LoVo (cell line): ENCODE measurements at regions not wholly inside any gene's neighbourhood (a gene's known extent, or its start where the extent isn't known, plus 50 kb on each side); places are given as distances from the start of the nearest gene placed in this dataset.

Source experiments
- DNase-seq: peaks from one replicate; pipeline ENCODE4 v3.0.0-alpha.2; 2016; ENCODE audit warnings: low spot score

- no peak for DNase-seq
Observed at GRCh38 chr20:11084508-11084907, 410.7 kb upstream of the JAG1 start.

- DNase-seq: no peak
Observed at GRCh38 chr20:11086970-11087369, 413.2 kb upstream of the JAG1 start.

GRCh38 chr20:11090751-11091150 lies 417.0 kb upstream of the JAG1 start:
- no peak for DNase-seq

- DNase-seq: no peak
Observed at GRCh38 chr20:11091511-11091910, 417.7 kb upstream of the JAG1 start.

GRCh38 chr20:11092151-11092550 lies 418.4 kb upstream of the JAG1 start:
- no peak for DNase-seq

- DNase-seq: no peak
Observed at GRCh38 chr20:11094196-11094595, 420.4 kb upstream of the JAG1 start.

- no peak for DNase-seq
Observed at GRCh38 chr20:11094711-11095110, 420.9 kb upstream of the JAG1 start.

- DNase-seq: no peak
Observed at GRCh38 chr20:11098888-11099287, 425.1 kb upstream of the JAG1 start.

- DNase-seq: no peak
Observed at GRCh38 chr20:11101243-11101642, 427.4 kb upstream of the JAG1 start.

GRCh38 chr20:11101696-11102095 lies 427.9 kb upstream of the JAG1 start:
- no peak for DNase-seq

GRCh38 chr20:11103866-11104265 lies 430.1 kb upstream of the JAG1 start:
- no peak for DNase-seq

- DNase-seq: no peak
Observed at GRCh38 chr20:11108102-11108810, 434.5 kb upstream of the JAG1 start.

GRCh38 chr20:11110535-11110934 lies 436.7 kb upstream of the JAG1 start:
- no peak for DNase-seq

GRCh38 chr20:11111191-11111590 lies 437.4 kb upstream of the JAG1 start:
- DNase-seq: no peak

- no peak for DNase-seq
Observed at GRCh38 chr20:11112832-11113231, 439.0 kb upstream of the JAG1 start.

GRCh38 chr20:11114382-11114781 lies 440.6 kb upstream of the JAG1 start:
- DNase-seq: no peak

GRCh38 chr20:11117808-11118528 lies 444.2 kb upstream of the JAG1 start:
- DNase-seq: no peak

- DNase-seq: no peak
Observed at GRCh38 chr20:11118802-11119380, 445.1 kb upstream of the JAG1 start.

GRCh38 chr20:11119573-11119972 lies 445.8 kb upstream of the JAG1 start:
- no peak for DNase-seq

GRCh38 chr20:11120431-11120830 lies 446.6 kb upstream of the JAG1 start:
- DNase-seq: no peak

- no peak for DNase-seq
Observed at GRCh38 chr20:11124849-11125505, 451.2 kb upstream of the JAG1 start.

GRCh38 chr20:11128220-11128718 lies 454.5 kb upstream of the JAG1 start:
- no peak for DNase-seq

- DNase-seq: no peak
Observed at GRCh38 chr20:11128721-11129120, 454.9 kb upstream of the JAG1 start.
